ENCODE measurements at regions not wholly inside any gene's neighbourhood (a gene's known extent, or its start where the extent isn't known, plus 50 kb on each side); places are given as distances from the start of the nearest gene placed in this dataset.

GRCh38 chr13:65868884-65869283, 1361.3 kb downstream of the PCDH9 start:
- DNase-seq: no peak

GRCh38 chr13:65868099-65868498, 1362.0 kb downstream of the PCDH9 start:
- no peak for DNase-seq

- no peak for DNase-seq
Measured at GRCh38 chr13:65866138-65866537, 1364.0 kb downstream of the PCDH9 start.

- no peak for DNase-seq
Measured at GRCh38 chr13:65865206-65865605, 1364.9 kb downstream of the PCDH9 start.

- DNase-seq: no peak
Measured at GRCh38 chr13:65864039-65864438, 1366.1 kb downstream of the PCDH9 start.

DNA sequence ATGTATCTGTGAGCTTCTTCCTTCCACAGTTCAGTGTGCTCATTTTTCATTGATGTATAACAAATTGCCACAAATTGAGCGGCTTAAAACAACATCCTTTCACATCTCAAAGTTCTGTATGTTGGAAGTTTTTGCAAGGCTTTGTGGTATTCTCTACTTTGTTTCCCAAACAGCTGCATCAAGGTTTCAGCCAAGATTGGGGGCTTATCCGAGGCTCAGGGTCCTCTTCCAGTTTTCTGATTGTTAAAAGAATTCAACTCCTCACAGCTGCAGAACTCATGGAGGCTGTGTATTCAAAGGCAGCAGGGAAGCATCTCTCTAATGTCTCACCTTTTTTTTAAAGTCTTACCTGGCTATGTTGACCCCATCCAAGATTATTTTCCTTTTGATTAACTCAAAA, 1369.8 kb downstream of the PCDH9 start:
- DNase-seq: no peak

DNA sequence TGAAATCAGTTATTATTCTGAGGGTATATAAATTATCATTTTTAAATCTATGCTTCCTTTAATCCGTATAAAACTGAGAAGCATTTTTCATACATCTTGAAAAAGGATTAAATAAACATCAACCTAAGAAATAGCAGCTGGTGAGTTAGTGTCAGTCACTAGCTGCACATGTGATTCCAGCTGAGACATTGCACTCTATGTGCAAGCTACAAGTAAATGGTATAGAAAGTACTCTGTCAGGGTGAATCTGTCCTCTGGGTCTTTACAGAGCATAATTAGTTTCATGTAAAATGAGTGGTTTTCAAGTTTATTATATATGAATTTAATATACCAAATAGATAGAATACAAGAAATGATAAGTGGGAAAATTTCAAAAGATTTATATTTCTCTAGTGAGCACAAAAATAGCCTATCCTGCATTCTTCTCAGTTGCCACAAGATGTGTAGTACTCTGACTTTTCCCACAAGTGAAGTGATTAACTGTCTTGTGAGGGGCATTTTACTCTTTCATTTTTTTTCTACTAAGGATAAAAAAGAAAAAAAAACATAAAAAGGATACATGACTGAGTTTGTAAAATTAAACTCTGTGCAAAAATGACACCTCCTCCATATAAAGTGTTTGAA, 1372.1 kb downstream of the PCDH9 start:
- DNase-seq: no peak

- DNase-seq: no peak
Measured at GRCh38 chr13:65856431-65856830, 1373.7 kb downstream of the PCDH9 start.

DNA sequence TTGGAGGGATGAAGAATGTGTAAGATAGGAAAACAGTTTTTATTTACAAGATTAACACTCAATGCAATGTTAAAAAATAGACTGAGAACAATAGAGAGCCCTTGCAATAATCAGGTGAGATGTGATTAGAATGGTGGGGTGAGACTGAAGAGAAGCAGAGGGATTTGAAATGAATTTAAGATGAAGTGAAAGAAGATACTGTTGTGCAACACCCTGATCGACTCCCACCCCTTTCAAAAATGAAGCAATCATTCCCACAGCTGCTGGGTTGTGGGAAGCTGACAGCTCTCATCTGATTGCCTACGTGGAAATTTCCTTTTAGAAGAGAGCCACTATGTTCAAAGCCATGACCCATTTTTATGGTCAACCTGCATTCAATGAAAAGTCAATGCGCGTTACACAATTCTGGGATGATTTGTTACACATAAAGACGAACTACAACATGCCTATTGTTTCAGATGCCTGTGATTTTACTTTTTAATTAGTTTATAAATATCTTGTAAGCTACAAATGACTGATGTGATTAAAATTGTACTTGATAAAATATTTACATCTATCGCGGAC, 1374.8 kb downstream of the PCDH9 start:
- DNase-seq: no peak

DNA sequence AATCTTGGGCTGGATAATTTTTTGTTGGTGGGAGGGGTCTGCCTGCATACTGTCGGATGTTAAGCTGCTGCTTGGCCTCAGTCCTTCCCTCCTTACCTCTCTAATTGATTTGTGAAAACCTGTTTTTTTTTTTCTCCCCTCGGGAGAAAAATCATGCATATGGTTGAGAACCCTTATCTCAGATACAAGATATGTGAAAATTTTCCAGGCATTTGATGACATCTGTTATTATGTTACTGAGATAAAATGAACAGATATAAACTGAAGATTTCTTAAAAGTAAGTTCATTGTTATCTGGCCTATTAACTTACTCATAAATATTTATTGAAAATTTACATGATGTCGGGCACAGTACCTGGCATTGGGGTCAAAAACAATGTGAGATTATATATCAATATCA, 1375.7 kb downstream of the PCDH9 start:
- DNase-seq: no peak

GRCh38 chr13:65844266-65844841, 1385.8 kb downstream of the PCDH9 start:
- peak; percentile 8 for DNase-seq

- no peak for DNase-seq
Measured at GRCh38 chr13:65843314-65843731, 1386.8 kb downstream of the PCDH9 start.

DNA sequence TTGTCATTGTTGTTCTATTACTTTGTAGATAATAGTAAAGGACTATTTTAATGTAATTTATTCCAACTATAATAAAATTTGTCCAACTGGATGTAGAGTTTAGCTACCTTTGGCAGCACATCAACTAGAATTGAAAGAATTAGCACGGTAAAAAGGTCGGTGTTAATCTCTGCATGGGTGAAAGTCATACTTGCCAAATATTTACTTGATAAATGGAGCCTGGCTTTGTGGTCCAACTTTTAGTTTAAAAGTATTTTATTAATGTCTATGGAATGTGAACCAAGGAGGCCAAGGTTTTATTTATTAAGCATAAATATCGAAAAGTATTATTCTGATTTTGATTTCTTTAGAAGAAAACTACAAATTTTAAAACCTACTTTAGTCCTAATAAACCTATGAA, 1389.0 kb downstream of the PCDH9 start:
- no peak for DNase-seq

GRCh38 chr13:65836066-65836465, 1394.1 kb downstream of the PCDH9 start:
- no peak for DNase-seq

GRCh38 chr13:65834897-65835296, 1395.2 kb downstream of the PCDH9 start:
- DNase-seq: no peak

DNA sequence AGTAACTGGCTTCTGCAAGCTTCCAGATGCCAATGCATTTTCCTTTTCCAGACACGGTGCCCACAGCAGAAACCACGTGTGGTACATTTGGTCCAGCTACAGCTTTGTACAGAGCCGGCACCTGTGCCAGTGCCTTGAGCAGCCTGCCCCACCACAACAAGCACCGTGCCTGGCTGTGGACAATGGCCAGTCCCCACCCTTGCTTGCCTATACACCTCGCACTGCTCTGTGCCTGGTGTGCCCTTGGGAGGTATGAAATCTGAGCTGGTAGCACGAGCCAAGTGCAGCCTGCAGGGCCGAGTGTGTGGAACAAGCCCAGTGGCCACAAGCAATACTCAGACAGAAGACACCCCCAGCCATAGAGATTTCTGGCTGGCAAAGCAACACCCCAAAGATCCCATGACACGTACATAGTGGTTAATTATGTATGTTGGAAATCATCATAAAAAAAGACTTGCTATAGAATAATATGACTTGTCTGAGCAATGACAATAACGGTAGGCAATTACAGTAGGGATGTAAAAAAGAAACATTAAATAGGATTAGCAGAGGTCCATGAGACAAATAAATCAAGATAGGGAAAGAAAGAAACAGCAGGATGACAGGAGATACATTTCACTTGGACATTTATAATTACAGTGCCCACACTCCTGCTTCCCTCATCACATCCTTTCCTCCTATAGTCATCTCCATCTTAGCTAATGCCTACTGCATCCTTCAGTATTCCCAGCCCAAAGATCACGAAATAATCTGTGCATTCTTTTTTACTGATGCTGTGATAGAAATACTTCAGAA, 1399.5 kb downstream of the PCDH9 start:
- DNase-seq: no peak

DNA sequence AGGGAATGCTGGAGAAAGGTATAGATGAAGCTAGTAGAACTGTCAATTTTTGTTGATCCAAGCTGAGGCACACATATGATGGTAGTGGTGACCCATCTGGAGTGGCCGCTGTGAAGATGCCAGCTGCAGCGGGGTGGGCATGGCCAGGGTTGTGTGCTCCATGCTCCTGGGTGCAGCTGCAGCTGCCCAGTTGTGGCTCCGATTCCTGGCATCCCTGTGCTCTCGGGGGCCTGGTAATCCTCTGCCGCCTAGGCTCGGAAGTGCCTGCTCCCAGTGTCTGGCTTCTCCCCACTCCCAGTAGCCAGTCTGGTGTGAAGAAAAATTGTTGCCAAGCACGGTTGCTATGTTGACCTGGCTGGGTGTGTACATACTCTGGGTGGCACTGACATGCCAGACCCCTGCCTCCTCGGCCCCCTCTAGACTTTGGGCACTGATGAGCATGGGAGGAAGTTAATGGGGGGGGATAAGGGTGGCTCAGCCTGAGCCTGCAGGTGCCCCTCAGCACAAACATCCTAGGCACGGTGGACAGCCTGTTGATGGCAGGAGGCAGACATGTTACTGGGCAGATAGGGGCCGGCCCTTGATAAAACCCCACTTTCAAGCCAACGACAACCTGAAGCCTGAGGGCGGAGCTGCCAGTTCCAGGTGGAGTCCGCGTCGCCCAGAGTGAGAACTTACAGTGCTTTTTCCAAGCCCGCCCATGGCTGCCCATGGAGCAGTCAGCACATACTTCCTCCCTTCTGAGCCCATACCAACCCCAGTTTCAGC, 1400.7 kb downstream of the PCDH9 start:
- no peak for DNase-seq

GRCh38 chr13:65826657-65827056, 1403.5 kb downstream of the PCDH9 start:
- DNase-seq: no peak

DNA sequence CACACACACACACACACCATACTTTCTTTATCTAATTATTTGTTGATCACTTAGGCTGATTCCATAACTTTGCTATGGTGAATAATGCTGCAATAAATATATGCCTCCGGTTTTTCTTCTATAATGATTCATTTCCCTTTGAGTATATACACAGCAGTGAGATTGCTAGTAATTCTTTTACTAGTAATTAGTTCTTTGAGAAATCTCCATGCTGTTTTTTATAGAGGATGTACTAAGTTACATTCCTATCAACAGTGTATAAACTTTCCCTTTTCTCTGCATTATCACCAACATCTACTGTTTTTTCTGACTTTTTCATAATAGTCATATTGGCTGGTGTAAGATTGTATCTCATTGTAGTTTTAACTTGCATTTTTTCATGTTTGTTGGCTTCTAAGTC, 1405.1 kb downstream of the PCDH9 start:
- no peak for DNase-seq

GRCh38 chr13:65808061-65808460, 1422.1 kb downstream of the PCDH9 start:
- DNase-seq: no peak

- no peak for DNase-seq
Measured at GRCh38 chr13:65803530-65804392, 1426.4 kb downstream of the PCDH9 start.

- no peak for DNase-seq
Measured at GRCh38 chr13:65789815-65790214, 1440.3 kb downstream of the PCDH9 start.

All from activated gamma-delta T cell (primary cell).